ENCODE measurements at regions not wholly inside any gene's neighbourhood (a gene's known extent, or its start where the extent isn't known, plus 50 kb on each side); places are given as distances from the start of the nearest gene placed in this dataset.
"Not testable (repeated sequence)": the region's sequence is repeated elsewhere in the genome, so short reads cannot be mapped to it uniquely, and the experiment has no call there.

DNA sequence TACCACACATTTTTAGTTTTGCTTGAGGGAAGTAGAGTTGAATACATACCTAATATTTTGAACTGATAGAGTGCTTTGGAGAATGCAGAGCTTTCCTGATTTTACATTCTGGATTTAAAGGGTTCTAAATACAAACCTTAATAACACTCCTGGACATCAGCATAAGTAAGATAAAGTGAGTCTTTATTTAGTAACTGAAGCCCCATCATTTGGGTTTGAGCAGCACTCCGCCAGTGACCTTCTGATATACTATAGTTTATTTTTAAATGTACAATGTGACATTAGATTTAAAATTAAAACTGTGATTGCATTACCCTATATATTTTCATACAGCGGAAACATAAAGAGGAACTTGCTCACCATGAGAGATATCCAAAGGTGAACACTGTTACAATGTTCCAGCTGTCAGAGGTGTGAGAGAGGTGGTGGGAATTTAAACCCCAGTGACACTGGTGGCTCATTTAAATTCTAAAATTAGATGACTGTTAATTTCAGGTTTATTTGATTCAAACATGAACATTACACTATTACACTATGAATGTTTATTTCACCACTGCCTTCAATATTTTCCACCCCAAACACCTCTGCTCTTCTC lies 203.0 kb upstream of the PCSK5 start:
- H3K9me3 Mint-ChIP-seq (ENCODE audit: unreplicated experiment) = no peaks in the 10 kb centered on the region
- Histone ChIP-seq H3K27me3 (replicated peaks; ENCODE audit: control insufficient read depth, insufficient read depth, low read length) (no peaks in the 10 kb centered on the region), H3K4me1 (no peaks in the 10 kb centered on the region), H3K4me3 (ENCODE audit: low read depth, low read length) (no peak overlapping the region), H3K9me3 (no peaks in the 10 kb centered on the region), H3K36me3 (ENCODE audit: control insufficient read depth, insufficient read depth, low read length) (no peaks in the 10 kb centered on the region)
- intact Hi-C loops (cut with micrococcal nuclease; ENCODE audit: unreplicated experiment) = no loop called here
- TF ChIP-seq, protein P1, sequence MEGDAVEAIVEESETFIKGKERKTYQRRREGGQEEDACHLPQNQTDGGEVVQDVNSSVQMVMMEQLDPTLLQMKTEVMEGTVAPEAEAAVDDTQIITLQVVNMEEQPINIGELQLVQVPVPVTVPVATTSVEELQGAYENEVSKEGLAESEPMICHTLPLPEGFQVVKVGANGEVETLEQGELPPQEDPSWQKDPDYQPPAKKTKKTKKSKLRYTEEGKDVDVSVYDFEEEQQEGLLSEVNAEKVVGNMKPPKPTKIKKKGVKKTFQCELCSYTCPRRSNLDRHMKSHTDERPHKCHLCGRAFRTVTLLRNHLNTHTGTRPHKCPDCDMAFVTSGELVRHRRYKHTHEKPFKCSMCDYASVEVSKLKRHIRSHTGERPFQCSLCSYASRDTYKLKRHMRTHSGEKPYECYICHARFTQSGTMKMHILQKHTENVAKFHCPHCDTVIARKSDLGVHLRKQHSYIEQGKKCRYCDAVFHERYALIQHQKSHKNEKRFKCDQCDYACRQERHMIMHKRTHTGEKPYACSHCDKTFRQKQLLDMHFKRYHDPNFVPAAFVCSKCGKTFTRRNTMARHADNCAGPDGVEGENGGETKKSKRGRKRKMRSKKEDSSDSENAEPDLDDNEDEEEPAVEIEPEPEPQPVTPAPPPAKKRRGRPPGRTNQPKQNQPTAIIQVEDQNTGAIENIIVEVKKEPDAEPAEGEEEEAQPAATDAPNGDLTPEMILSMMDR (IDR thresholded peaks at IDR 0.05; ENCODE audit: insufficient read depth in 1 of 2, low read depth in 1 of 2, low read length in 1 of 2, severe bottlenecking in 1 of 2, unreplicated experiment in 1 of 2) = no peak
- peaks cover 2% of the 10 kb centered on the region for H3K27me3 Mint-ChIP-seq (ENCODE audit: insufficient read depth, unreplicated experiment)
- ChIA-PET POLR2A (no interaction called here), CTCF (no interaction called here)
- H3K4me3 Mint-ChIP-seq (ENCODE audit: unreplicated experiment) = no peak overlapping the region
- no peak for DNase-seq
- no peaks in the 10 kb centered on the region for H3K36me3 Mint-ChIP-seq (ENCODE audit: insufficient read depth, unreplicated experiment)
- no TSS peak for BruUV-seq (replicated peaks)
- H3K4me1 Mint-ChIP-seq (ENCODE audit: low read depth, unreplicated experiment) = no peaks in the 10 kb centered on the region
- H3K27ac Mint-ChIP-seq (ENCODE audit: unreplicated experiment) = no peak overlapping the region

- H3K4me1 Mint-ChIP-seq (ENCODE audit: low read depth, unreplicated experiment); H3K4me3 ChIP-seq (ENCODE audit: low read depth, low read length); H3K36me3 ChIP-seq (ENCODE audit: control insufficient read depth, insufficient read depth, low read length); H3K9me3 Mint-ChIP-seq (ENCODE audit: unreplicated experiment); BruUV-seq (replicated peaks); H3K27ac Mint-ChIP-seq (ENCODE audit: unreplicated experiment); POLR2A ChIA-PET; DNase-seq; H3K4me1 ChIP-seq; H3K27me3 Mint-ChIP-seq (ENCODE audit: insufficient read depth, unreplicated experiment); intact Hi-C loops (cut with micrococcal nuclease; ENCODE audit: unreplicated experiment); H3K9me3 ChIP-seq; H3K4me3 Mint-ChIP-seq (ENCODE audit: unreplicated experiment); CTCF ChIA-PET; H3K36me3 Mint-ChIP-seq (ENCODE audit: insufficient read depth, unreplicated experiment); H3K27me3 ChIP-seq (replicated peaks; ENCODE audit: control insufficient read depth, insufficient read depth, low read length): not testable (repeated sequence)
These were observed 199.9 kb upstream of the PCSK5 start for GRCh38 chr9:75690551-75690950.

- Histone ChIP-seq H3K9me3 (no peaks in the 10 kb centered on the region), H3K27me3 (replicated peaks; ENCODE audit: control insufficient read depth, insufficient read depth, low read length) (no peaks in the 10 kb centered on the region), H3K4me1 (no peaks in the 10 kb centered on the region), H3K36me3 (ENCODE audit: control insufficient read depth, insufficient read depth, low read length) (no peaks in the 10 kb centered on the region), H3K4me3 (ENCODE audit: low read depth, low read length) (no peak overlapping the region)
- ChIA-PET CTCF (no interaction called here), POLR2A (no interaction called here)
- DNase-seq = no peak
- no peaks in the 10 kb centered on the region for H3K27me3 Mint-ChIP-seq (ENCODE audit: insufficient read depth, unreplicated experiment)
- no peaks in the 10 kb centered on the region for H3K9me3 Mint-ChIP-seq (ENCODE audit: unreplicated experiment)
- TF ChIP-seq, protein P1 (IDR thresholded peaks at IDR 0.05; ENCODE audit: insufficient read depth in 1 of 2, low read depth in 1 of 2, low read length in 1 of 2, severe bottlenecking in 1 of 2, unreplicated experiment in 1 of 2) = no peak
- no TSS peak for BruUV-seq (replicated peaks)
- H3K4me1 Mint-ChIP-seq (ENCODE audit: low read depth, unreplicated experiment) = no peaks in the 10 kb centered on the region
- no peaks in the 10 kb centered on the region for H3K36me3 Mint-ChIP-seq (ENCODE audit: insufficient read depth, unreplicated experiment)
- intact Hi-C loops (cut with micrococcal nuclease; ENCODE audit: unreplicated experiment) = no loop called here
- H3K27ac Mint-ChIP-seq (ENCODE audit: unreplicated experiment) = no peak overlapping the region
- H3K4me3 Mint-ChIP-seq (ENCODE audit: unreplicated experiment) = no peak overlapping the region
These were observed 199.1 kb upstream of the PCSK5 start for GRCh38 chr9:75691408-75691807.

- Histone ChIP-seq H3K27me3 (replicated peaks; ENCODE audit: control insufficient read depth, insufficient read depth, low read length) (no peaks in the 10 kb centered on the region), H3K9me3 (no peaks in the 10 kb centered on the region), H3K4me3 (ENCODE audit: low read depth, low read length) (no peak overlapping the region), H3K4me1 (no peaks in the 10 kb centered on the region), H3K36me3 (ENCODE audit: control insufficient read depth, insufficient read depth, low read length) (no peaks in the 10 kb centered on the region)
- ChIA-PET CTCF (no interaction called here), POLR2A (no interaction called here)
- DNase-seq = no peak
- BruUV-seq (replicated peaks) = no TSS peak
- Mint-ChIP-seq H3K36me3 (ENCODE audit: insufficient read depth, unreplicated experiment) (no peaks in the 10 kb centered on the region), H3K4me3 (ENCODE audit: unreplicated experiment) (no peak overlapping the region), H3K27me3 (ENCODE audit: insufficient read depth, unreplicated experiment) (no peaks in the 10 kb centered on the region), H3K9me3 (ENCODE audit: unreplicated experiment) (no peaks in the 10 kb centered on the region), H3K27ac (ENCODE audit: unreplicated experiment) (no peak overlapping the region), H3K4me1 (ENCODE audit: low read depth, unreplicated experiment) (no peaks in the 10 kb centered on the region)
- intact Hi-C loops (cut with micrococcal nuclease; ENCODE audit: unreplicated experiment) = no loop called here
- TF ChIP-seq, protein P1 (IDR thresholded peaks at IDR 0.05; ENCODE audit: insufficient read depth in 1 of 2, low read depth in 1 of 2, low read length in 1 of 2, severe bottlenecking in 1 of 2, unreplicated experiment in 1 of 2) = no peak
These were observed 198.2 kb upstream of the PCSK5 start for GRCh38 chr9:75692309-75692708.
